NCI-H460 (cell line): ENCODE measurements at regions not wholly inside any gene's neighbourhood (a gene's known extent, or its start where the extent isn't known, plus 50 kb on each side); places are given as distances from the start of the nearest gene placed in this dataset.
"Not testable (repeated sequence)": the region's sequence is repeated elsewhere in the genome, so short reads cannot be mapped to it uniquely, and the experiment has no call there.

Experiments used
- DNase-seq: peaks from one replicate; pipeline ENCODE4 v3.0.0-alpha.2; 2016; ENCODE audit warnings: low read depth; ENCODE audit errors: extremely low read depth

DNA sequence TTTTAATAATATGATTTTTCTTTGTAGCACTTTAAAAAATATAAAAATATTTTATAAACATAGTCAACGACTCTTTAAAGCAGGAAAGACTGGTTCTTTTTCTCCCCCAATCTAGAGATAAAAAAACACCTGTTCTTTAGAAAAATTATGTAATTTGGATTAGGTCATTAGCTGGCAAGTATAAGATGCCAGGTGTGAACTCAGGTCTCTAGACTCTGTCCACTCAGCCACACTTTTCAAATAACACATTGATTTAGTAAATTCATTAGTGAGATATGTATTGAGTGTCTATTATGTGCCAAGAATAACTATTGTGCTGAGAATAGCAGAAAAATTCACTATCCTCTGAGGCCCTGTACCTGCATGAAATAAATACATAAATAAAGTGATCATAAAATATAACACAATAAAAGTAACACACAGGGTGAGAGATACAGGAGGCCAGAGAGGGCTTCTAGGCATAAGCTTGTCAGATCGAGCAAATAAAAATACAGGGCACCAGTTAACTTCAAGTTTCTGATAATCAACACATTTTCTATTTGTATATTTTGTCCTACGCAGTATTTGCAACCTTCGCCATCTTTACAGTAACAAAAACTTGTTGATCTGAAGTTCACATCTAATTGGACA, 867.1 kb upstream of the GBE1 start:
- DNase-seq: no peak

DNA sequence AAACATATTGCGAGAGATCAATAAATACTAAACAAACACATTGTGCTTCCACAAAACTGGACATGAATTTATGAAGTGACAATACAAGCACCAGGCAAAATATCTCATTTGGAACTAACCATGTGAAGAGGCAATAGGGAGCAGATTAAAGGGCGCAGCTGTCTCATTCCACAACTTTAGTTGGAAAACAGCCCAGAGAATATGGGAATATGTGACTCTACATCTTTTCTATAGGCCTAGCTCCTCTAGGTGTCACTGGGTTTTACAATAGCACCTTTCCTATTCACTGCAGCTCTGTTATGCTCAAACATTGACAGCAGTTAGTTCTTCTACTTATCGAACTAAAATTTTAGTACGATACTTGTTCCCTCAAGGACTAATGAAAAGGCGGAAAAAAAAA, 866.3 kb upstream of the GBE1 start:
- DNase-seq: no peak

DNA sequence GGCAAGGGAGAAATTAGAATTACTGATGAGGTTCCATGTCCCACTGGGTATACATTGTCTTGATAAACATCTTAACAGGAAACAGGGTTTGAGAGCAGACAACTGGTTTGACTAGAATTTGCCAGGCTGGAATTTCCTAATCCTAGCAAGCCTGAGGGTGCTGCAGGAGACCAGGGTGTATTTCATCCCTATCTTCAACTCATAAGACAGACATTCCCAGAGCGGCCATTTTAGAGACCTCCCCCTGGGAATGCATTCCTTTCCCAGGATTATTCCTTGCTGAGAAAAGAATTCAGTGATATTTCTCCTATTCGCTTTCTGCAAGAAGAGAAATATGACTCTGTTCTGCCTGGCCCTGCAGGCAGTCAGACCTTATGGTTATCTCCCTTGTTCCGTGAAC, 859.3 kb upstream of the GBE1 start:
- not testable (repeated sequence) for DNase-seq

DNA sequence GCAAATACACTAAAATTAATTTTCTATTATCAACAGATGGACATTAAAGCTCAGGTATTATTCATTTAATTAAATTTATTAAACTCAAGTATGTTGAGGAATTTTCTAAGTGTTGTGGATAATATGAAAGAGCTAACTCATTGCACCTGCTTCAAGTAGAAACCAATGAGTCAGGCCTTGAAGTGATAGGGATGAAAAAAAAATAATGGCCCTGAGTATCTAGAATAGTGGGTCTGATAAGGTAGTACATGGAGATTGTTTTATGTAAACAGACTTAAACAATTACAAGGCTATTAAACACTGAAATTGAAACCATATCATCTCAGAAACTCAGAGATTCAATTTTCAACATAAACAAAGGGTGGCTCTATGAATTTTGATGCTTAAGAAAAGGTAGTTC, 857.1 kb upstream of the GBE1 start:
- no peak for DNase-seq

DNA sequence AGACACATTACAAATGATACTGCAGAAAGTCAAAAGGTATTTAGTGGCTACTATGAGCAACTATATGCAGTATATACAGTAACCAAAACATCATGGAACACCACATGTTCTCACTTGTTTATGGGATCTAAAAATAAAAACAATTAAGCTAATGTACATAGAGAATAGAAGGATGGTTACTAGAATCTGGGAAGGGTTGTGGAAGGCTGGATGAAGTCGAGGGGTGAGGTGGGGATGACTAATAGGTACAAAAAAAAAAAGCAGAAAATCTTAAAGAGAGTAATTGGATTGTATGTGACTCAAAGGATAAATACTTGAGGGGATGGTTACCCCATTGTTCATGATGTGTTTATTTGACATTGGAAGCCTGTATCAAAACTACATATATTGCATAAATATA, 848.8 kb upstream of the GBE1 start:
- DNase-seq: no peak

DNA sequence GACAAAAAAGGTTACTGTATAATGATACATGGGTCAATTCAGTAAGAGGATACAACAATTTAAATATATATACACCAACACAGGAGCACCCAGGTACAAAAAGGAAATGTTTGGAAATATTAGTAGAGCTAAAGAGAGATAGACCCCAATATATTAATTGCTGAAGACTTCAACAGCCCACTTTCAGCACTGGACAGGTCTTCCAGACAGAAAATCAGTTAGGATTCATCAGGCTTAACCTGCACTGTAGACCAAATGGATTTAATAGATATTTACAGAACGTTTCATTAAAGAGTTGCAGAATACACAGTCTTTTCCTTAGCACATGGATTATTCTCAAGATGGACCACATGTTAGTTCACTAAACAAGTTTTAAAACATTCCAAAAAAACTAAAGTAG, 845.9 kb upstream of the GBE1 start:
- no peak for DNase-seq

DNA sequence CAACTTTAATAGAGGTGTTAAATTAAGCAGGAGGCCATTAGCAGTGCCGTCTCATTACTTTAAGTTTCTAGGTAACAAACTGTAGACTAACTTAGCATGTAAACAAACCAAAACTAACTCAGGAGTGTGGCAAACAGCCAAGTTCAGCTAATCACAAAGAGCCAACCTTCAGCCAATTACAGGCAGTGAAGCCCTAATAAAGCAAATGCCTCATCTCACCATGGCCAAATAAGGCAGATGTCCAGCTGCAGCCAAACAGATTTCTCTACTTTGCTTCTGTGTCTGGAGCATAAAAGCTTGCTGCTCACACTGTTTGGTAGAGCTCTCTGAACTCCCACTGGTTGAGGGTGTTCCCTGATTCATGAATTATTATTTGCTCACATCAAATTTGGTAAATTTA, 835.4 kb upstream of the GBE1 start:
- DNase-seq: no peak

DNA sequence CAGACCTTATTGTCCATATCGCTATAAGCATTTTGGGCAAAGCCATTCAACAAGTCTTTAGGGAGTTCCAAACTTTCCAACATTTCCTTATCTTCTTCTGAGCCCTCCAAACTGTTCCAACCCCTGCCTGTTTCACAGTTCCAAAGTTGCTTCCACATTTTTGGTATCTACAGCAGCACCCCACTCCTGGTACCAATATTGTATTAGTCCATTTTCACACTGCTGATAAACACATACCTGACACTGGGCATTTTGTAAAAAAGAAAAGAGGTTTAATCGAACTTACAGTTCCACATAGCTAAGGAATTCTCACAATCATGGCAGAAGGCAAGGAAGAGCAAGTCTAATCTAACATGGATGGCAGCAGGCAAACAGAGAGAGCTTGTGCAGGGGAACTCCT, 834.1 kb upstream of the GBE1 start:
- no peak for DNase-seq

DNA sequence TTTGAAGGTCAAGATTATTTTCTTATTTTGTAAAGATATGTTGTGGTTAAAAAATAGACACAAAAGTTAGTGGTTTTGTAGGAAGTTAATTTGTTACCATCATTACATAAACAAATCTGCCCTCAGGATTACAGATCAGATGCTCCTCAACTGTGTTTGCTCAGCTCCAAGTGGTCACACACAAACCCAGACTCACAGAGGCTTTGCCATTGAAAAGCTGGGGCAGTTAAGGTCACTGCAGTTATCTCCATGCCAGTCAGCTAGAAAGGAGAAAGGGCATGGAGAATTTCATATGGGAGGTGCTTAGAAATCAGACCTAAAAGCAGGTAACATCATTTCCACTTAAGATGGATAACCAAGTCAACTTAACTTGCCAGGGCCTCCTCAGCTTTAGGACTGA, 825.7 kb upstream of the GBE1 start:
- no peak for DNase-seq

DNA sequence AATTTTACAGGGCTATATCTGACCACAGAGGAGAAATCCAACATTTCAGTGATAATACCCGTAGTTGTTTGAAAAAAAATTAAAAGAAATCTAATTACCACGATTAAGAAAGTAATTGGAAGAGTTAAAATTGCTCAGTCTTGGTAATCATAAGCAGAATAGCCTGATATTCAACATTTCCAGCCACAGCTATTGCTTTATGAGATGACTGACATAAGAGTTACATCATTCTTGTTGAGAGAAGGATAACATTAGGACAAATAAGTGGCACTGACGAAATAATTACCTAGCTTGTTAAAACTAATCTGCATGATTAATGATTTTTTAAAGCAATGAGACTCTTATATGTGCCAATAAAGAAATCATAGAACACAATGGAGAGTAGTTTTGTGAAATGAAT, 825.0 kb upstream of the GBE1 start:
- no peak for DNase-seq

DNA sequence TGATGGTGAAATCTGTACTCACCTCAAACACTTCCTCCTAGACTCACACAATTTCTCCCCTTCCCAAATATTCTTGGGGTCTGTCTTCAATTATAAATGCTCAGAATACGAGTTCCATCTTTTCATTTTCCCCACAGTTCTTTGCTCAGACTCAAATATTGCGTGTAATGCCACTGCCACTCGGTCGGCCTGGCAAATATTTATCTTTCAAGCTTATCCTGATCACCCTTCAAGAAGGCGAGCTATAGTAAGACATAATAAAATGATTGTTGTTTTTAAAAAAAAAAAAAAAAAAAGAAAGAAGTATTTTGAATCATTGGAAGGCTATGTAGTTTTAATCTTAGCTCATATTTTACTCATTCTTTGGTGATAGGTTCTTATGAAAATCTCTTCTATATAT, 824.6 kb upstream of the GBE1 start:
- DNase-seq: not testable (repeated sequence)

DNA sequence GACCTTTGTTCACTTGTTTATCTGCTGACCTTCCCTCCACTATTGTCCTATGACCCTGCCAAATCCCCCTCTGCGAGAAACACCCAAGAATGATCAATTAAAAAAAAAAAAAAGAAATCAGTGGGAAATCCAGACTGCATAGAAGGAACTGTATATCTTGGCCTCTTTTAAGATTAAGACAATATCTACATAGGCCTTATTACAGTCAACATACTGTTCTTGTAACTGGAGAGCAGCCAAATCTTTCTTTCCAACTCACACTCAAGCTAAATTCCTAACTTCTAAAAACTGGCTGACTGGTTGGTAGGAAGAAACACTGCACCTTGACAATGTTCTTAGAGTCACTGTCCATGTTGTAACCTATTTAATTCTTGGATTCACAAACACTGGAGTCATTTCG, 824.1 kb upstream of the GBE1 start:
- not testable (repeated sequence) for DNase-seq

DNA sequence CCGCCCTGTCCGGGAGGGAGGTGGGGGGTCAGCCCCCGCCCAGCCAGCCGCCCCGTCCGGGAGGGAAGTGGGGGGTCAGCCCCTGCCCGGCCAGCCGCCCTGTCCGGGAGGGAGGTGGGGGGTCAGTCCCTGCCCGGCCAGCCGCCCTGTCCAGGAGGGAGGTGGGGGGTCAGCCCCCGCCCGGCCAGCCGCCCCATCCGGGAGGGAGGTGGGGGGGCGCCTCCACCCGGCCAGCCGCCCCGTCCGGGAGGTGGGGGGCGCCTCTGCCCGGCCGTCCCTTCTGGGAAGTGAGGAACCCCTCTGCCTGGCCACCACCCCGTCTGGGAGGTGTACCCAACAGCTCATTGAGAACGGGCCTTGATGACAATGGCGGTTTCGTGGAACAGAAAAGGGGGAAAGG, 823.4 kb upstream of the GBE1 start:
- DNase-seq: not testable (repeated sequence)

DNA sequence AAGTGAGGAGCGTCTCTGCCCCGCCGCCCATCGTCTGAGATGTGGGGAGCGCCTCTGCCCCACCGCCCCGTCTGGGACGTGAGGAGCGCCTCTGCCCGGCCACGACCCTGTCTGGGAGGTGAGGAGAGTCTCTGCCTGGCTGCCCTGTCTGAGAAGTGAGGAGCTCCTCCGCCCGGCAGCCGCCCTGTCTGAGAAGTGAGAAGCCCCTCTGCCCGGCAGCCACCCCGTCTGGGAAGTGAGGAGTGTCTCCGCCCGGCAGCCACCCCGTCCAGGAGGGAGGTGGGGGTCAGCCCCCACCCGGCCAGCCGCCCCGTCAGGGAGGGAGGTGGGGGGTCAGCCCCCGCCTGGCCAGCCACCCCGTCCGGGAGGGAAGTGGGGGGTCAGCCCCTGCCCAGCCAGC, 823.0 kb upstream of the GBE1 start:
- DNase-seq: not testable (repeated sequence)

DNA sequence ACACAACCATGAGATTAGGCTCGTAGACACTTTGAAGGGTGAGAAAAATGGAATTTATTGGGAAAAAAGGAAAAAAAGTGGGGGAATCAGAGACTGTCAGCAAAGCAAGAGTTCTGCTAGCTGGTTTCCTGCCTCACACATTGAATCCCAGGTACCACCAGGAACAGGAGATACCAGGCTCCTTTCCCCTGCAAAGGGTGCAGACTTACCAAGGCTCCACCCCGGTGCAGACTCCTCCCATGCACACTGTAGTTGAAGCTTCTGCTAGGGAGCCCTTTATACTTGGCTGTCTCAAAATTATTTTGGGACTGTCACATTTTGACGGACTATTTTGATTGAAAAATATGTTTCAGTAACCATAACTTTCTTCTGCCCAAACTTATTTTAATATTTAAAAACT, 819.9 kb upstream of the GBE1 start:
- DNase-seq: no peak

DNA sequence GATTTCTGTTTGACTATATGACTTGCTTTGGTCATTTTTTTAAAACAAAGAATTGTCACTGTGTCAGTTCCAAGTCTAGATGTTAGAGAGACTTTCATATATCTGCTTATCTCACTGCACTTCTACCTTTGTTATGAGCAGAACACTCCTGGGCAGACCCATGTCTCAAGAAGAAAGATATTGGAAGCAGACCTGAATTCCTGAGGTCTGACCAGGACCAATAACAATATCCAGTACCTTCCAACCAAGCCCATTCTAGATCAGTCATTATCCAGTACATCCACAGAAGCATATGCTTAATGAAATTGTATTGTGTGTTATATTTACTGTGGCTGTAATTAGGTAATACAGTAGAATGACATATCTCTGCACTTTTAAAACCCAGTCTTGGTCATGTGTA, 811.3 kb upstream of the GBE1 start:
- no peak for DNase-seq

DNA sequence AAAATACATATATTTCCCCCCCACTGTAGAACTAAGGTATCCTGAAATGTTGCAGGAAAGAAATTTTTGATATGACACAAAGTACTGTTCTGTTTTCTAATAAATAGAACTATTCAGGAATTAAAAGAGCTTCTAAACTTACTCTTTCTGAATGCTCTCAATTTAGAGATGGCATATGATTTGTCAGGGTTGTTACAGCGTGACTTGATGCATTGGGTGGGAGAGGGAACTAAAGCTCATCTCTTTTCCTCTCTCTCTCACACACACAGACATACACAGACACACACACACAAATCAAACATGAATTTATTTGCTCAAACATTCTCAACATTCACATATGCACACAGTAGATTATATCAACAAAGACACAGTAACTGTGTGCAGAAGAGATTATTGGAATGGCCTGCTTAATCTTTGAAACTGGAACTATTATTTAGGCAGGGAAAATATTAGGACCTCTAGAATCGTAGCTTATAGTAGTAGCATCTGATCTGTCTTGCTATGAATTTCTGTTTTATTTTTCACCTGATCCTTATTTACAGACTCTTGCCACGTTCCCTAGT, 807.4 kb upstream of the GBE1 start:
- DNase-seq: no peak

DNA sequence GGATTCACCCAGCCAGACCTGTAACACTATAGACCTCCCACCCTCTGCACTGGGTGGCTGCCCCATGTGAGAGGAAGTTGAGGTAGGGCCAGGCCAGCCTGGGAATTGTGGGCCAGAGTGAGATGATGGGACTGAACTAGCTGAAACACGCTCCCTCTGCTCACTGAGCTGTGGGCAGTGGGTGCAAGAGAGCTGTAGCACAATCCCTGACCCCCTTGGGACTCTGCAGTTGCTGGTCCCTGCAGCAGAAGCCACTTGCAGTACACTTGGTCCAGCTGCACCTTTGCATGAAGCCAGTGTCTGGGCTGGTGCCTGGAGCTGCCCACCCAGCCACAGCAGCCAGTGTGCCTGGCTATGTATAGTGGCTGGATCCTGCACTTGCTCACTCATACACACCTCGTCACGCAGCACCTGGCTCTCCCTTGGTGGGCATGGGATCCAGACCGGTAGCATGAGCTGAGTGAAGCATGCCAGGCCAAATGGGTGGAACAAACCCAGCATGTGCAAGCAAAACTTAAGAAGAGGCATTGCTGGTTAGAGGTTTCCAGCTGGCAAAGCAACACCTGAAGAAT, 805.7 kb upstream of the GBE1 start:
- DNase-seq: no peak

DNA sequence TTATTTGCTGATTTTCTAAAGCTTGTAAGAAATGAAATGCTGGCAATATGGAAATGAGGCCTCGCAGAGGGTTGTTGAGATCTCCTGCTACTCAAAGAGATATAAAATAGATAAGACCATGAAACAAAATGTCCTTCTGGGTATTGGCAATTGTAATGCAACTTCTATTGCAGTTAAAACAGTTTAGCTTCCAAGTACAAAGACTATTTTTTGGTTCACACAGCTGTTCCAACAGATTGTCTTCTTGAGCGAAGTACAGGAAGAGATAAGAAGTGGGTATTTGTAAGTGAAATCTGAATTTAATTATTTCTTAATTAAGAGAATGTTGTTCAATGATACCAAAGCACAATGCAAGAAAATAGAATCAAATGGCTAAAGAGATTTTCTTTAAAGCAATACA, 801.5 kb upstream of the GBE1 start:
- DNase-seq: no peak

DNA sequence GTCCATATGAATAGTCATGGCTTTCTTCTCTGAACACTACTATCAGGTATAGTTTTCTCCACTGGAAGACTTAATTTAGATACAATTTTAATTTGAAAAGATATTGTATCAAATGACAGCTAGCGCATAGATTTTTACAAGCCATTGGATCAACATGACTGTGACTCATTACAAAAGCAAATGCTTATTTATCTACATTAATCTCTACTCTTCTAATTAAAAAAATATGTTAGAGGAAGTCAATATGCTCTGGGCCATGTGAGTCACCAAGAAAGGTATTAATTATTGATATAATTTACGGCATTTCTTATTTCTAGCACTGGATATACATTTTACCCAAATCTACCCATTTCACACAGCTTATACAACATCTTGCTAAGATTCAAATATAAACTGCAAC, 800.3 kb upstream of the GBE1 start:
- DNase-seq: no peak

DNA sequence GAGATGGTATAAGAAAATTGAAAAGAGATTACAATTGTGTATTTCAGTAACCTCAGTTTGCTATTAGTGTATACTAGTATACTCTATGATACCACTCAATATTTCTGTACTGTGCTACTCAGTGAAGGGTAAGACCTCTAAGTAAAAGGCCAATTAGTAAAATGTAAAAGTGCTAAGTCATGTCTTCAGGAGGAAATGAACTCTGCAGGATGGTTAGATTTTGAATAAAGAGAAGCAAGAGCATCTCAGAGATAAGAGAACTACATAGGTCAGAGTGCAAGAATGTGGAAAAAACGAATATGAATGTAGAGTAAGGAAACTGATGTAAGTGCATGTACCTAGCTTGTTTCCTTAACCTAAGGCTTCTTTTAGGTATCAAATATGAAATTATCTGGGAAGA, 796.6 kb upstream of the GBE1 start:
- DNase-seq: no peak

DNA sequence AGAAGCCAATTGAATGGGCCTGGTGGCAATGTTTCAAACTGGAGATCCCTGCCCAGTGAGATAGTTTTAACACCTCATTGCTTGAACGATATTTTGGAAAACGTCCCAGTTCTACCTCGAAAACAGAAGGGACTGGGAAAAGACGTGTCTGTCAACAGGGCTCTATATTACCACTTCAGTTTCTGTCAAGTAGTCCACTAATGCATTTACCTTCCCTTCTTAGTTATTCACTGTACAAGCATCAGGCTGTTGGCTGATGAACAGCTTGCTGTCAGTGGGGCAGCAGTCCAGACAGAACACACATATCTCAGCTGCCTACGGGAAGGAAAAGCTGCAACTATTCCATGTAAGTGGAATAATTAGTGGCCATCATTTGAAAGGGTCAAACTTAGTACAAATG, 794.7 kb upstream of the GBE1 start:
- no peak for DNase-seq

DNA sequence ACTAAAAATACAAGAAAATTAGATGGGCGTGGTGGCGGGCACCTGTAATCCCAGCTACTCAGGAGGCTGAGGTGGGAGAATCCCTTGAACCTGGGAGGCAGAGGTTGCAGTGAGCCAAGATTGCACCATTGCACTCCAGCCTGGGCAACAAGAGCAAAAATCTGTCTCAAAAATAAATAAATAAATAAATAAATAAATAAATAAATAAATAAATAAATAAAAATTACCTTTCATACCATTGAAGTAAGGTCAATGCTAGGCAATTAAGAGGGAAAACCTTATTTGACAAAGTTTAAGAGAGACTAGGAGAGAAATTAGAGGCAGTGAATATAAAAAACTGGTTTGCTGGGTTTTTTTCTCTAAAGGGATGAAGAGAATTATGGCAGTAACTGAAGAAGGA, 781.1 kb upstream of the GBE1 start:
- not testable (repeated sequence) for DNase-seq
